ENCODE measurements at regions not wholly inside any gene's neighbourhood (a gene's known extent, or its start where the extent isn't known, plus 50 kb on each side); places are given as distances from the start of the nearest gene placed in this dataset.

DNA sequence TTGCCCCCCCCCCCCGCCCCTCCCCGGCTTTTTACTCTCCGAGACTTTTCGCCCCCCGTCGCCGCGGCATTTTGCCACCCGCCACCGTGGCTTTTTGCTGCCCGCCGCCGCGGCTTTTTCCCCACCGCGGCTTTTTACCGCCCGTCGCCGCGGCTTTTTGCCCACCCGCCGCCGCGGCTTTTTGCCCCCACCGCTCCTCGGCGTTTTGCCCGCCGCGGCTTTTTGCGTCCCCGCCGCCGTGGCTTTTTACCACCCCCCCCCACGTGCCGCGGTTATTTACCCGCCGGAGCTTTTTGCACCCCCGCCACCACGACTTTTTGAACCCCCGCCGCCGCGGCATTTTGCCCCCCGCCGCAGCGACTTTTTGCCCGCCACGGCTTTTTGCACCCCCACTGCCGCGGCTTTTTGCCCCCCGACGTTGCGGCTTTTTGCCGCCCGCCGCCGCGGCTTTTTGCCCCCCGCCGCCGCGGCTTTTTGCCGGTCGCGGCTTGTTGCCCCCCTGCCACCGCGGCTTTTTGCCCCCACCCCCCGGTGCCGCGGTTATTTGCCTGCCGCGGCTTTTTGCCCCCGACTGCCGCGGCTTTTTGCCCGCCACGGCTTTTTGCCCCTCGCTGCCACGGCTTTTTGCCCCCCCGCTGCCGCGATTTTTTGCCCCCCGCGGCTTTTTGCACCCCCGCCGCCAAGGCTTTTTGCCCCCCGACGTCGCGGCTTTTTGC lies 461.1 kb downstream of the ZNF33B start:
- TF ChIP-seq EZH2 (optimal IDR thresholded peaks at IDR 0.05; ENCODE audit: low read depth, low read length) = no peak
- TF ChIP-seq, protein P1, sequence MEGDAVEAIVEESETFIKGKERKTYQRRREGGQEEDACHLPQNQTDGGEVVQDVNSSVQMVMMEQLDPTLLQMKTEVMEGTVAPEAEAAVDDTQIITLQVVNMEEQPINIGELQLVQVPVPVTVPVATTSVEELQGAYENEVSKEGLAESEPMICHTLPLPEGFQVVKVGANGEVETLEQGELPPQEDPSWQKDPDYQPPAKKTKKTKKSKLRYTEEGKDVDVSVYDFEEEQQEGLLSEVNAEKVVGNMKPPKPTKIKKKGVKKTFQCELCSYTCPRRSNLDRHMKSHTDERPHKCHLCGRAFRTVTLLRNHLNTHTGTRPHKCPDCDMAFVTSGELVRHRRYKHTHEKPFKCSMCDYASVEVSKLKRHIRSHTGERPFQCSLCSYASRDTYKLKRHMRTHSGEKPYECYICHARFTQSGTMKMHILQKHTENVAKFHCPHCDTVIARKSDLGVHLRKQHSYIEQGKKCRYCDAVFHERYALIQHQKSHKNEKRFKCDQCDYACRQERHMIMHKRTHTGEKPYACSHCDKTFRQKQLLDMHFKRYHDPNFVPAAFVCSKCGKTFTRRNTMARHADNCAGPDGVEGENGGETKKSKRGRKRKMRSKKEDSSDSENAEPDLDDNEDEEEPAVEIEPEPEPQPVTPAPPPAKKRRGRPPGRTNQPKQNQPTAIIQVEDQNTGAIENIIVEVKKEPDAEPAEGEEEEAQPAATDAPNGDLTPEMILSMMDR (IDR thresholded peaks at IDR 0.05; ENCODE audit: low read length) = no peak
- TF ChIP-seq EZH2phosphoT487 (IDR thresholded peaks at IDR 0.05; ENCODE audit: low read length) = no peak

Measured in MM.1S (cell line).